T-cell (primary cell): ENCODE measurements at regions not wholly inside any gene's neighbourhood (a gene's known extent, or its start where the extent isn't known, plus 50 kb on each side); places are given as distances from the start of the nearest gene placed in this dataset.
A peak's percentile ranks its signal among the peaks of the same experiment; 100 is the strongest.

Source experiments
- ATAC-seq, 4 experiments: fragments of 200-7000 bp in 3 of 4; fragments of 150-1000 bp in 1 of 4; cut with Tn5 transposase; replicated peaks in 1 of 4; 1 replicate in 3 of 4; 2 replicates in 1 of 4; pipeline ENCODE4 v1.10.0; 2021; ENCODE audit warnings: moderate library complexity in 3 of 4, mild to moderate bottlenecking in 2 of 4, moderate number of reproducible peaks in 1 of 4
- CTCF ChIA-PET, 2 donors: fragments of 300-600 bp; sonication (Branson Sonifier 250); formaldehyde crosslinking; loops; one replicate each; lab custom pipeline; 2022; ENCODE audit warnings: antibody characterized with exemption in 2 of 2; lab: Charles Lee
- POLR2A ChIA-PET, 2 donors: fragments of 300-600 bp; sonication (Branson Sonifier 250); formaldehyde crosslinking; loops; one replicate each; lab custom pipeline; 2022; ENCODE audit warnings: antibody characterized with exemption in 2 of 2; lab: Charles Lee
- DNase-seq, 35 experiments: peaks; one replicate each; pipeline versions ENCODE4 v3.0.0 to v3.0.0-alpha.2; 2013 to 2023
- H3K27ac ChIP-seq: one replicate; pipeline ENCODE4 v1.5.1; 2013; ENCODE audit warnings: low read length
- H3K27me3 ChIP-seq, 2 experiments: replicated peaks in 1 of 2; 1 replicate in 1 of 2; 2 replicates in 1 of 2; pipeline versions ENCODE4 v1.6.1 to v1.7.0; 2013; ENCODE audit warnings: low read length in 1 of 2, mixed read lengths in 1 of 2; ENCODE audit not compliant: control insufficient read depth in 2 of 2, insufficient read depth in 2 of 2; ENCODE audit errors: extremely low read depth in 1 of 2
- H3K36me3 ChIP-seq, 2 donors: 1 replicate in 1 of 2; 2 replicates in 1 of 2; pipeline versions ENCODE4 v1.6.1 to v1.7.0; 2013; ENCODE audit warnings: low read length in 1 of 2; ENCODE audit not compliant: control insufficient read depth in 2 of 2, insufficient read depth in 1 of 2; ENCODE audit errors: extremely low read depth in 1 of 2
- H3K4me1 ChIP-seq, 2 experiments: 1 replicate in 1 of 2; 2 replicates in 1 of 2; pipeline versions ENCODE4 v1.6.1 to v1.7.0; 2013; ENCODE audit warnings: low read length in 2 of 2, mixed read lengths in 1 of 2; ENCODE audit not compliant: insufficient read depth in 2 of 2, control insufficient read depth in 1 of 2; ENCODE audit errors: extremely low read depth in 1 of 2
- H3K4me3 ChIP-seq, 2 donors: 1 replicate in 1 of 2; 2 replicates in 1 of 2; pipeline versions ENCODE4 v1.5.1 to v1.7.0; 2013; ENCODE audit warnings: mild to moderate bottlenecking in 2 of 2, low read length in 1 of 2, moderate library complexity in 1 of 2; ENCODE audit not compliant: control insufficient read depth in 1 of 2; ENCODE audit errors: extremely low read depth in 1 of 2
- H3K9me3 ChIP-seq: 2 replicates; pipeline ENCODE4 v1.7.0; 2013
- H3K27ac Mint-ChIP-seq, 2 donors: one replicate each; pipeline ENCODE4 v1.8.0; 2020 to 2021; ENCODE audit warnings: mild to moderate bottlenecking in 2 of 2, mixed read lengths in 2 of 2
- H3K27me3 Mint-ChIP-seq, 2 donors: one replicate each; pipeline ENCODE4 v1.8.0; 2021 to 2022; ENCODE audit warnings: mixed read lengths in 2 of 2
- H3K36me3 Mint-ChIP-seq: one replicate; pipeline ENCODE4 v1.8.0; 2021; ENCODE audit warnings: mixed read lengths
- H3K4me1 Mint-ChIP-seq, 3 donors: one replicate each; pipeline ENCODE4 v1.8.0; 2020 to 2022; ENCODE audit warnings: mixed read lengths in 3 of 3, mild to moderate bottlenecking in 1 of 3
- H3K4me3 Mint-ChIP-seq, 3 donors: one replicate each; pipeline ENCODE4 v1.8.0; 2020 to 2022; ENCODE audit warnings: mild to moderate bottlenecking in 3 of 3, mixed read lengths in 3 of 3, moderate library complexity in 3 of 3
- H3K9me3 Mint-ChIP-seq, 3 donors: one replicate each; pipeline ENCODE4 v1.8.0; 2020 to 2022; ENCODE audit warnings: mixed read lengths in 3 of 3
- WGBS: methylation state at CpG from one replicate; pipeline ENCODE4 v1.1.5; 2013; ENCODE audit warnings: missing lambda C conversion rate; ENCODE audit not compliant: insufficient coverage; 5-methylcytosine and 5-hydroxymethylcytosine counted together

- H3K36me3 ChIP-seq = peaks cover 8 to 9% of the 10 kb centered on the region in 2 donors
- POLR2A ChIA-PET = no interaction called here
- CTCF ChIA-PET = no interaction called here
- no peak for ATAC-seq
- no peak overlapping the region for H3K4me3 Mint-ChIP-seq
- no peaks in the 10 kb centered on the region for H3K9me3 ChIP-seq
- no peak overlapping the region for H3K27ac ChIP-seq
- H3K9me3 Mint-ChIP-seq = no peaks in the 10 kb centered on the region
- DNase-seq = no peak
- no CpG with 5 or more reads among the region's 3 CpGs for WGBS
- H3K4me1 ChIP-seq = no peaks in the 10 kb centered on the region
- H3K27me3 ChIP-seq = no peaks in the 10 kb centered on the region
- H3K4me3 ChIP-seq = no peak overlapping the region
- H3K4me1 Mint-ChIP-seq = no peaks in the 10 kb centered on the region
- no peak overlapping the region for H3K27ac Mint-ChIP-seq
- H3K27me3 Mint-ChIP-seq = no peaks in the 10 kb centered on the region
- peaks cover 25% of the 10 kb centered on the region for H3K36me3 Mint-ChIP-seq
These were observed 137.0 kb downstream of the KATNIP start for GRCh38 chr16:27686926-27687325.

GRCh38 chr16:27687605-27688004 lies 137.7 kb downstream of the KATNIP start:
- ATAC-seq (no peak), DNase-seq (no peak)
- H3K27ac Mint-ChIP-seq = no peak overlapping the region
- H3K4me3 Mint-ChIP-seq = no peak overlapping the region
- Histone ChIP-seq H3K9me3 (no peaks in the 10 kb centered on the region), H3K27me3 (no peaks in the 10 kb centered on the region), H3K4me3 (no peak overlapping the region), H3K4me1 (no peaks in the 10 kb centered on the region), H3K36me3 (peaks cover 4% of the 10 kb centered on the region in 2 donors), H3K27ac (no peak overlapping the region)
- ChIA-PET CTCF (no interaction called here), POLR2A (no interaction called here)
- no peaks in the 10 kb centered on the region for H3K4me1 Mint-ChIP-seq
- H3K36me3 Mint-ChIP-seq = peaks cover 18% of the 10 kb centered on the region
- WGBS = no CpG with 5 or more reads among the region's 2 CpGs
- H3K9me3 Mint-ChIP-seq = no peaks in the 10 kb centered on the region
- no peaks in the 10 kb centered on the region for H3K27me3 Mint-ChIP-seq

GRCh38 chr16:27689711-27690110 lies 139.8 kb downstream of the KATNIP start:
- H3K27ac Mint-ChIP-seq = no peak overlapping the region
- H3K27me3 ChIP-seq = no peaks in the 10 kb centered on the region
- peaks cover 9% of the 10 kb centered on the region for H3K36me3 Mint-ChIP-seq
- no peaks in the 10 kb centered on the region for H3K9me3 ChIP-seq
- no peak overlapping the region for H3K27ac ChIP-seq
- H3K4me1 ChIP-seq = no peaks in the 10 kb centered on the region
- no peaks in the 10 kb centered on the region for H3K27me3 Mint-ChIP-seq
- no peaks in the 10 kb centered on the region for H3K4me1 Mint-ChIP-seq
- H3K4me3 Mint-ChIP-seq = no peak overlapping the region
- ATAC-seq (no peak), DNase-seq (no peak)
- peaks cover 0 to 2% of the 10 kb centered on the region in 2 donors for H3K36me3 ChIP-seq
- 80% methylated on average over 1 of the region's 5 CpGs for WGBS
- no peak overlapping the region for H3K4me3 ChIP-seq
- H3K9me3 Mint-ChIP-seq = no peaks in the 10 kb centered on the region
- POLR2A ChIA-PET = no interaction called here
- CTCF ChIA-PET = no interaction called here

GRCh38 chr16:27690608-27691007 lies 140.7 kb downstream of the KATNIP start:
- peak in 2 of 35 experiments; percentile 13 to 18 for DNase-seq

GRCh38 chr16:27691721-27692120 lies 141.8 kb downstream of the KATNIP start:
- CTCF ChIA-PET = no interaction called here
- peaks cover 0 to 3% (median 3%) of the 10 kb centered on the region in 3 donors for H3K9me3 Mint-ChIP-seq
- no peak overlapping the region for H3K4me3 ChIP-seq
- no peak for DNase-seq
- WGBS = 94% methylated on average over 3 of the region's 4 CpGs
- no peak overlapping the region for H3K4me3 Mint-ChIP-seq
- POLR2A ChIA-PET = no interaction called here
- H3K4me1 ChIP-seq = no peaks in the 10 kb centered on the region
- H3K9me3 ChIP-seq = no peaks in the 10 kb centered on the region
- H3K4me1 Mint-ChIP-seq = no peaks in the 10 kb centered on the region
- no peaks in the 10 kb centered on the region for H3K27me3 ChIP-seq
- no peak overlapping the region for H3K27ac Mint-ChIP-seq
- H3K36me3 Mint-ChIP-seq = peaks cover 12% of the 10 kb centered on the region
- H3K36me3 ChIP-seq = peaks cover 0 to 2% of the 10 kb centered on the region in 2 donors
- no peak overlapping the region for H3K27ac ChIP-seq
- H3K27me3 Mint-ChIP-seq = no peaks in the 10 kb centered on the region
- no peak for ATAC-seq

More at GRCh38 chr16:27690608-27691007, 140.7 kb downstream of the KATNIP start:
- no peaks in the 10 kb centered on the region for H3K9me3 ChIP-seq
- Mint-ChIP-seq H3K36me3 (peaks cover 10% of the 10 kb centered on the region), H3K4me1 (no peaks in the 10 kb centered on the region), H3K27ac (no peak overlapping the region), H3K9me3 (no peaks in the 10 kb centered on the region), H3K4me3 (no peak overlapping the region), H3K27me3 (no peaks in the 10 kb centered on the region)
- ChIA-PET POLR2A (no interaction called here), CTCF (interaction anchor here in 1 of 2 donors (0.6 kb wide), 1 partner anchor 60 kb away, joined by 4 read pairs; no protein-coding TSS in a partner anchor)
- ATAC-seq = no peak
- no peak overlapping the region for H3K27ac ChIP-seq
- no peaks in the 10 kb centered on the region for H3K4me1 ChIP-seq
- H3K27me3 ChIP-seq = no peaks in the 10 kb centered on the region
- peaks cover 0 to 2% of the 10 kb centered on the region in 2 donors for H3K36me3 ChIP-seq
- 25% methylated on average over 3 of the region's 3 CpGs for WGBS
- H3K4me3 ChIP-seq = no peak overlapping the region

- ATAC-seq (no peak), DNase-seq (no peak)
- Histone ChIP-seq H3K27ac (no peak overlapping the region), H3K9me3 (no peaks in the 10 kb centered on the region), H3K36me3 (peaks cover 0 to 2% of the 10 kb centered on the region in 2 donors), H3K4me3 (no peak overlapping the region), H3K4me1 (no peaks in the 10 kb centered on the region), H3K27me3 (no peaks in the 10 kb centered on the region)
- Mint-ChIP-seq H3K36me3 (peaks cover 18% of the 10 kb centered on the region), H3K27me3 (no peaks in the 10 kb centered on the region), H3K4me3 (no peak overlapping the region), H3K27ac (no peak overlapping the region), H3K4me1 (no peaks in the 10 kb centered on the region), H3K9me3 (peaks cover 0 to 3% (median 3%) of the 10 kb centered on the region in 3 donors)
- CTCF ChIA-PET = no interaction called here
- 84% methylated on average over 5 of the region's 10 CpGs for WGBS
- POLR2A ChIA-PET = no interaction called here
These were observed 142.6 kb downstream of the KATNIP start for GRCh38 chr16:27692576-27692975.

GRCh38 chr16:27695161-27695560 lies 145.2 kb downstream of the KATNIP start:
- DNase-seq (no peak), ATAC-seq (no peak)
- ChIA-PET POLR2A (no interaction called here), CTCF (no interaction called here)
- H3K9me3 ChIP-seq = no peaks in the 10 kb centered on the region
- 91% methylated on average over 5 of the region's 7 CpGs for WGBS
- no peaks in the 10 kb centered on the region for H3K27me3 ChIP-seq
- Mint-ChIP-seq H3K36me3 (peaks cover 38% of the 10 kb centered on the region), H3K4me3 (no peak overlapping the region), H3K27me3 (no peaks in the 10 kb centered on the region), H3K4me1 (no peaks in the 10 kb centered on the region), H3K27ac (no peak overlapping the region), H3K9me3 (peaks cover 0 to 3% (median 3%) of the 10 kb centered on the region in 3 donors)
- H3K27ac ChIP-seq = no peak overlapping the region
- H3K36me3 ChIP-seq = peaks cover 5 to 7% of the 10 kb centered on the region in 2 donors
- no peaks in the 10 kb centered on the region for H3K4me1 ChIP-seq
- no peak overlapping the region for H3K4me3 ChIP-seq
